ENCODE measurements at regions not wholly inside any gene's neighbourhood (a gene's known extent, or its start where the extent isn't known, plus 50 kb on each side); places are given as distances from the start of the nearest gene placed in this dataset.

- no peak overlapping the region for H3K27ac ChIP-seq (replicated peaks in 1 of 4)
- TF ChIP-seq, protein P1, sequence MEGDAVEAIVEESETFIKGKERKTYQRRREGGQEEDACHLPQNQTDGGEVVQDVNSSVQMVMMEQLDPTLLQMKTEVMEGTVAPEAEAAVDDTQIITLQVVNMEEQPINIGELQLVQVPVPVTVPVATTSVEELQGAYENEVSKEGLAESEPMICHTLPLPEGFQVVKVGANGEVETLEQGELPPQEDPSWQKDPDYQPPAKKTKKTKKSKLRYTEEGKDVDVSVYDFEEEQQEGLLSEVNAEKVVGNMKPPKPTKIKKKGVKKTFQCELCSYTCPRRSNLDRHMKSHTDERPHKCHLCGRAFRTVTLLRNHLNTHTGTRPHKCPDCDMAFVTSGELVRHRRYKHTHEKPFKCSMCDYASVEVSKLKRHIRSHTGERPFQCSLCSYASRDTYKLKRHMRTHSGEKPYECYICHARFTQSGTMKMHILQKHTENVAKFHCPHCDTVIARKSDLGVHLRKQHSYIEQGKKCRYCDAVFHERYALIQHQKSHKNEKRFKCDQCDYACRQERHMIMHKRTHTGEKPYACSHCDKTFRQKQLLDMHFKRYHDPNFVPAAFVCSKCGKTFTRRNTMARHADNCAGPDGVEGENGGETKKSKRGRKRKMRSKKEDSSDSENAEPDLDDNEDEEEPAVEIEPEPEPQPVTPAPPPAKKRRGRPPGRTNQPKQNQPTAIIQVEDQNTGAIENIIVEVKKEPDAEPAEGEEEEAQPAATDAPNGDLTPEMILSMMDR (IDR thresholded peaks at IDR 0.05): no peak
- TF ChIP-seq EP300 (IDR thresholded peaks at IDR 0.05) (no peak), POLR2A (IDR thresholded peaks at IDR 0.05; ENCODE audit: low read depth) (no peak), POLR2AphosphoS5 (IDR thresholded peaks at IDR 0.05) (no peak)
- 95% methylated on average over 2 of the region's 2 CpGs for WGBS
- no peaks in the 10 kb centered on the region for H3K27me3 ChIP-seq
- no peaks in the 10 kb centered on the region for H3K9me3 ChIP-seq
- intact Hi-C loops (cut with DNase I): no loop called here
- H3K36me3 ChIP-seq: no peaks in the 10 kb centered on the region
- H3K4me3 ChIP-seq: no peak overlapping the region
- H3K4me1 ChIP-seq: peaks cover 0 to 8% (median 2%) of the 10 kb centered on the region in 4 donors
- DNase-seq (ENCODE audit: extremely low spot score): no peak
Measured at GRCh38 chr13:79806821-79807220, 325.9 kb downstream of the NDFIP2 start.

- H3K36me3 ChIP-seq: no peaks in the 10 kb centered on the region
- WGBS: 83% methylated on average over 1 of the region's 1 CpG
- intact Hi-C loops (cut with DNase I): no loop called here
- peaks cover 0 to under 1% (median 0%) of the 10 kb centered on the region in 4 donors for H3K4me1 ChIP-seq
- H3K9me3 ChIP-seq: no peaks in the 10 kb centered on the region
- TF ChIP-seq EP300 (IDR thresholded peaks at IDR 0.05) (no peak), POLR2A (IDR thresholded peaks at IDR 0.05; ENCODE audit: low read depth) (no peak), POLR2AphosphoS5 (IDR thresholded peaks at IDR 0.05) (no peak)
- TF ChIP-seq, protein P1 (IDR thresholded peaks at IDR 0.05): no peak
- H3K27me3 ChIP-seq: no peaks in the 10 kb centered on the region
- no peak for DNase-seq (ENCODE audit: extremely low spot score)
- no peak overlapping the region for H3K27ac ChIP-seq (replicated peaks in 1 of 4)
- no peak overlapping the region for H3K4me3 ChIP-seq
Measured at GRCh38 chr13:79805317-79805716, 324.4 kb downstream of the NDFIP2 start.

GRCh38 chr13:79803989-79804388, 323.0 kb downstream of the NDFIP2 start:
- Histone ChIP-seq H3K27ac (replicated peaks in 1 of 4) (no peak overlapping the region), H3K27me3 (no peaks in the 10 kb centered on the region), H3K36me3 (no peaks in the 10 kb centered on the region), H3K4me1 (no peaks in the 10 kb centered on the region), H3K4me3 (no peak overlapping the region), H3K9me3 (no peaks in the 10 kb centered on the region)
- no peak for TF ChIP-seq POLR2AphosphoS5 (IDR thresholded peaks at IDR 0.05)
- TF ChIP-seq, protein P1 (IDR thresholded peaks at IDR 0.05): no peak
- no peak for TF ChIP-seq EP300 (IDR thresholded peaks at IDR 0.05)
- no peak for TF ChIP-seq POLR2A (IDR thresholded peaks at IDR 0.05; ENCODE audit: low read depth)
- intact Hi-C loops (cut with DNase I): no loop called here
- no peak for DNase-seq (ENCODE audit: extremely low spot score)
- WGBS: 84% methylated on average over 4 of the region's 4 CpGs

DNA sequence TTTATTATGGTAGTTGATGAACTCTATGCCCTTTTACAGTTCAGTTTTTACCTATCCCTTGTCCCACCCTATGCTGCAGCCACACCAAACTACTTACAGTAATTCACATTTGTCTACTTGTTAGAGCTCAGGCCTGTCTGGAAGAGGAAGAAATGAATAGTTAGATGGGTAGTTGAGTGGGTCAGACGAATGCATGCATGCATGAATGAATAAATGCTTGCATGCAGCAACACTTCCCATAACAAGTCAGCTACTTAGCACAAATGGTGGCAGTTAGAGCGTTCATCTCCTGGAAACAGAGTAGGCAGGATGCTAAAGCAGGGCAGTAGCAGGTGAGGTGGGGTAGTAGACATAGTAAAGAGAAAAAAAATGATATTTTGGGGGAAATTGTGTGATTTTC, 322.3 kb downstream of the NDFIP2 start:
- DNase-seq (ENCODE audit: extremely low spot score): no peak
- Histone ChIP-seq H3K4me1 (no peaks in the 10 kb centered on the region), H3K4me3 (no peak overlapping the region), H3K36me3 (no peaks in the 10 kb centered on the region), H3K27ac (replicated peaks in 1 of 4) (no peak overlapping the region), H3K27me3 (no peaks in the 10 kb centered on the region), H3K9me3 (no peaks in the 10 kb centered on the region)
- 90% methylated on average over 2 of the region's 2 CpGs for WGBS
- intact Hi-C loops (cut with DNase I): no loop called here
- TF ChIP-seq POLR2AphosphoS5 (IDR thresholded peaks at IDR 0.05) (no peak), POLR2A (IDR thresholded peaks at IDR 0.05; ENCODE audit: low read depth) (no peak), EP300 (IDR thresholded peaks at IDR 0.05) (no peak)
- TF ChIP-seq, protein P1 (IDR thresholded peaks at IDR 0.05): no peak

DNA sequence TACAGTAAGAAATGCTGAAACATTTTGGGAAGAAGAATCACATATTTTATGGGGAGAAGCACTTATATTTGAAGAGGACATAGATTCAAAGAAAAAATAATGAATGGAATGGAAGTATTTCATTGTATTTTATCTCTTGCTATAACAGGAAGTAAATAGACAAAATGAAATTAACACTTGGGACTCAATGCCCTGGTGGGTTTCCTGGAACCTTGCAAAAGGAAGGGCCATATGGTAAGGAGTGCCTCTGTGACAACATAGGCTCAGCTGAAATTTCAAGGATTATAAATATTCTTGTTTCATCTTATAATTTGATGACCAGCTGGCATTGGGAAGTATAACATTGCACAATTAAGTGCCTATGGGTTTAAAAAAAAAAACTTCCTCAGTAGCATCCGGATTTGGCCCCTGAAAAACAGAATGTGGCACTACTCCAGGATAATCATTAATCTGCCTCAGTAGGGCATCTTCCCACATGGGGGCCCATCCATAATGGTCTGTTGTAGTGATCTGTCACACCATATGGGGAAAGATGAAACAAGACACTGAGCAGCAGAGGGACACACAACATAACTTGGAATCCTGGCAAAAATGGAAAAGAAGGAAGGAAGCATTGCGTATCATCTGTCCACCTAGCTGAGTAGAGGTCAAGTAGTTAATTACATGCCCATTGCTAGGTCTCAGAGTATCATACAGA, 321.6 kb downstream of the NDFIP2 start:
- TF ChIP-seq EP300 (IDR thresholded peaks at IDR 0.05): no peak
- TF ChIP-seq POLR2AphosphoS5 (IDR thresholded peaks at IDR 0.05): no peak
- TF ChIP-seq POLR2A (IDR thresholded peaks at IDR 0.05; ENCODE audit: low read depth): no peak
- TF ChIP-seq, protein P1 (IDR thresholded peaks at IDR 0.05): no peak
- Histone ChIP-seq H3K36me3 (no peaks in the 10 kb centered on the region), H3K9me3 (no peaks in the 10 kb centered on the region), H3K27ac (replicated peaks in 1 of 4) (no peak overlapping the region), H3K4me3 (no peak overlapping the region), H3K4me1 (no peaks in the 10 kb centered on the region), H3K27me3 (no peaks in the 10 kb centered on the region)
- WGBS: 73% methylated on average over 2 of the region's 2 CpGs
- DNase-seq (ENCODE audit: extremely low spot score): no peak
- intact Hi-C loops (cut with DNase I): no loop called here

Measured in esophagus muscularis mucosa (tissue), 4 donors.